ENCODE measurements at regions not wholly inside any gene's neighbourhood (a gene's known extent, or its start where the extent isn't known, plus 50 kb on each side); places are given as distances from the start of the nearest gene placed in this dataset.

GRCh38 chr2:78115291-78115690 is 593.1 kb upstream of the LRRTM4 start:
- Histone ChIP-seq H4K20me1 (ENCODE audit: insufficient read depth, low read length) (no peaks in the 10 kb centered on the region), H3K4me1 (ENCODE audit: control insufficient read depth in 1 of 2, insufficient read depth in 2 of 2, low read length in 2 of 2) (no peaks in the 10 kb centered on the region), H3K9ac (ENCODE audit: insufficient read depth, low read length, poor library complexity, severe bottlenecking) (no peak overlapping the region), H3K27ac (ENCODE audit: low read depth in 1 of 2, low read length in 2 of 2) (no peak overlapping the region), H3K4me3 (replicated peaks in 1 of 3; ENCODE audit: low read depth in 2 of 3, low read length in 3 of 3) (no peak overlapping the region), H3K4me2 (replicated peaks; ENCODE audit: extremely low read depth, low read length, poor library complexity, severe bottlenecking) (no peak overlapping the region), H3K9me3 (replicated peaks in 1 of 2; ENCODE audit: control insufficient read depth in 1 of 2, insufficient read depth in 1 of 2, low read length in 2 of 2) (peaks cover 6 to 17% of the 10 kb centered on the region in 2 donors), H3K79me2 (ENCODE audit: insufficient read depth, low read length) (no peaks in the 10 kb centered on the region), H3K27me3 (ENCODE audit: control insufficient read depth in 2 of 2, insufficient read depth in 2 of 2, low read length in 2 of 2) (no peaks in the 10 kb centered on the region), H2AFZ (ENCODE audit: insufficient read depth, low read depth, low read length, poor library complexity, severe bottlenecking) (no peak overlapping the region), H3K36me3 (replicated peaks in 1 of 2; ENCODE audit: control insufficient read depth in 1 of 2, insufficient read depth in 2 of 2, low read length in 2 of 2) (no peaks in the 10 kb centered on the region)
- peaks cover 0 to 20% (median 5%) of the 10 kb centered on the region in 7 donors for H3K9me3 Mint-ChIP-seq
- H3K27me3 Mint-ChIP-seq (ENCODE audit: low read depth in 3 of 3), result no peaks in the 10 kb centered on the region
- DNase-seq, result no peak
- intact Hi-C loops (cut with micrococcal nuclease), result no loop called here
- TF ChIP-seq, protein P1, sequence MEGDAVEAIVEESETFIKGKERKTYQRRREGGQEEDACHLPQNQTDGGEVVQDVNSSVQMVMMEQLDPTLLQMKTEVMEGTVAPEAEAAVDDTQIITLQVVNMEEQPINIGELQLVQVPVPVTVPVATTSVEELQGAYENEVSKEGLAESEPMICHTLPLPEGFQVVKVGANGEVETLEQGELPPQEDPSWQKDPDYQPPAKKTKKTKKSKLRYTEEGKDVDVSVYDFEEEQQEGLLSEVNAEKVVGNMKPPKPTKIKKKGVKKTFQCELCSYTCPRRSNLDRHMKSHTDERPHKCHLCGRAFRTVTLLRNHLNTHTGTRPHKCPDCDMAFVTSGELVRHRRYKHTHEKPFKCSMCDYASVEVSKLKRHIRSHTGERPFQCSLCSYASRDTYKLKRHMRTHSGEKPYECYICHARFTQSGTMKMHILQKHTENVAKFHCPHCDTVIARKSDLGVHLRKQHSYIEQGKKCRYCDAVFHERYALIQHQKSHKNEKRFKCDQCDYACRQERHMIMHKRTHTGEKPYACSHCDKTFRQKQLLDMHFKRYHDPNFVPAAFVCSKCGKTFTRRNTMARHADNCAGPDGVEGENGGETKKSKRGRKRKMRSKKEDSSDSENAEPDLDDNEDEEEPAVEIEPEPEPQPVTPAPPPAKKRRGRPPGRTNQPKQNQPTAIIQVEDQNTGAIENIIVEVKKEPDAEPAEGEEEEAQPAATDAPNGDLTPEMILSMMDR (IDR thresholded peaks at IDR 0.05), result no peak
- no peak overlapping the region for H3K27ac Mint-ChIP-seq
- no peaks in the 10 kb centered on the region for H3K36me3 Mint-ChIP-seq
- no peaks in the 10 kb centered on the region for H3K4me1 Mint-ChIP-seq
- 89% methylated on average over 1 of the region's 3 CpGs for WGBS (ENCODE audit: insufficient coverage)
- H3K4me3 Mint-ChIP-seq, result no peak overlapping the region

- Mint-ChIP-seq H3K4me3 (no peak overlapping the region), H3K9me3 (peaks cover 0 to 5% (median 0%) of the 10 kb centered on the region in 7 donors), H3K27ac (no peak overlapping the region), H3K4me1 (no peaks in the 10 kb centered on the region), H3K27me3 (ENCODE audit: low read depth in 3 of 3) (no peaks in the 10 kb centered on the region), H3K36me3 (no peaks in the 10 kb centered on the region)
- Histone ChIP-seq H3K4me3 (replicated peaks in 1 of 3; ENCODE audit: low read depth in 2 of 3, low read length in 3 of 3) (no peak overlapping the region), H2AFZ (ENCODE audit: insufficient read depth, low read depth, low read length, poor library complexity, severe bottlenecking) (no peak overlapping the region), H3K79me2 (ENCODE audit: insufficient read depth, low read length) (no peaks in the 10 kb centered on the region), H3K9me3 (replicated peaks in 1 of 2; ENCODE audit: control insufficient read depth in 1 of 2, insufficient read depth in 1 of 2, low read length in 2 of 2) (no peaks in the 10 kb centered on the region), H3K27me3 (ENCODE audit: control insufficient read depth in 2 of 2, insufficient read depth in 2 of 2, low read length in 2 of 2) (no peaks in the 10 kb centered on the region), H4K20me1 (ENCODE audit: insufficient read depth, low read length) (no peaks in the 10 kb centered on the region), H3K36me3 (replicated peaks in 1 of 2; ENCODE audit: control insufficient read depth in 1 of 2, insufficient read depth in 2 of 2, low read length in 2 of 2) (no peaks in the 10 kb centered on the region), H3K4me2 (replicated peaks; ENCODE audit: extremely low read depth, low read length, poor library complexity, severe bottlenecking) (no peak overlapping the region), H3K27ac (ENCODE audit: low read depth in 1 of 2, low read length in 2 of 2) (no peak overlapping the region), H3K9ac (ENCODE audit: insufficient read depth, low read length, poor library complexity, severe bottlenecking) (no peak overlapping the region), H3K4me1 (ENCODE audit: control insufficient read depth in 1 of 2, insufficient read depth in 2 of 2, low read length in 2 of 2) (no peaks in the 10 kb centered on the region)
- intact Hi-C loops (cut with micrococcal nuclease), result no loop called here
- TF ChIP-seq, protein P1 (IDR thresholded peaks at IDR 0.05), result no peak
- WGBS (ENCODE audit: insufficient coverage), result no CpG with 5 or more reads among the region's 5 CpGs
- no peak for DNase-seq
Measured at GRCh38 chr2:78118037-78118436, 595.9 kb upstream of the LRRTM4 start.

Measured in CD14-positive monocyte (primary cell).